Trophoblast cell (in vitro differentiated cells and primary cell): ENCODE measurements at regions not wholly inside any gene's neighbourhood (a gene's known extent, or its start where the extent isn't known, plus 50 kb on each side); places are given as distances from the start of the nearest gene placed in this dataset.

Experiments
- DNase-seq, 2 donors: peaks; one replicate each; pipeline ENCODE4 v3.0.0-alpha.2; 2016
- H2AFZ ChIP-seq: 2 replicates; pipeline ENCODE4 v1.6.1; 2013; ENCODE audit warnings: low read length, moderate library complexity, mild to moderate bottlenecking; ENCODE audit not compliant: insufficient read depth, poor library complexity
- H2AK5ac ChIP-seq: 2 replicates; pipeline ENCODE4 v1.6.1; 2013; ENCODE audit warnings: mild to moderate bottlenecking, low read length
- H2BK120ac ChIP-seq: 2 replicates; pipeline ENCODE4 v1.6.1; 2013; ENCODE audit warnings: low read length, mild to moderate bottlenecking, moderate library complexity; ENCODE audit not compliant: insufficient read depth, poor library complexity
- H2BK12ac ChIP-seq: 2 replicates; pipeline ENCODE4 v1.6.1; 2013; ENCODE audit warnings: mild to moderate bottlenecking, low read length, moderate library complexity
- H2BK5ac ChIP-seq: 2 replicates; pipeline ENCODE4 v1.6.1; 2013; ENCODE audit warnings: low read length, low read depth, moderate library complexity, mild to moderate bottlenecking; ENCODE audit not compliant: poor library complexity
- H3K14ac ChIP-seq: 2 replicates; pipeline ENCODE4 v1.6.1; 2013; ENCODE audit warnings: mild to moderate bottlenecking, low read length
- H3K18ac ChIP-seq: 2 replicates; pipeline ENCODE4 v1.6.1; 2013; ENCODE audit warnings: mild to moderate bottlenecking, low read length
- H3K23ac ChIP-seq: 2 replicates; pipeline ENCODE4 v1.6.1; 2013; ENCODE audit warnings: low read length
- H3K27ac ChIP-seq: 2 replicates; pipeline ENCODE4 v1.5.1; 2013; ENCODE audit warnings: low read depth, mild to moderate bottlenecking, inconsistent platforms, low read length, moderate library complexity
- H3K27me3 ChIP-seq: 2 replicates; pipeline ENCODE4 v1.6.1; 2013; ENCODE audit warnings: inconsistent platforms, mild to moderate bottlenecking, low read length, moderate library complexity; ENCODE audit not compliant: insufficient read depth
- H3K36me3 ChIP-seq, 2 experiments: 1 replicate in 1 of 2; 2 replicates in 1 of 2; pipeline ENCODE4 v1.6.1; 2013; ENCODE audit warnings: low read length in 2 of 2, mild to moderate bottlenecking in 2 of 2, moderate library complexity in 1 of 2; ENCODE audit not compliant: insufficient read depth in 2 of 2, control insufficient read depth in 1 of 2
- H3K4ac ChIP-seq: 2 replicates; pipeline ENCODE4 v1.6.1; 2013; ENCODE audit warnings: low read depth, mild to moderate bottlenecking, low read length, moderate library complexity
- H3K4me1 ChIP-seq, 2 experiments: 1 replicate in 1 of 2; 2 replicates in 1 of 2; pipeline ENCODE4 v1.6.1; 2013; ENCODE audit warnings: low read length in 2 of 2, mild to moderate bottlenecking in 2 of 2, moderate library complexity in 1 of 2; ENCODE audit not compliant: insufficient read depth in 2 of 2, control insufficient read depth in 1 of 2
- H3K4me2 ChIP-seq: 2 replicates; pipeline ENCODE4 v1.6.1; 2013; ENCODE audit warnings: inconsistent platforms, mild to moderate bottlenecking, low read length, moderate library complexity
- H3K4me3 ChIP-seq: 2 replicates; pipeline ENCODE4 v1.5.1; 2013; ENCODE audit warnings: mild to moderate bottlenecking, low read depth, low read length, inconsistent platforms
- H3K79me1 ChIP-seq: one replicate; pipeline ENCODE4 v1.6.1; 2013; ENCODE audit warnings: low read length
- H3K79me2 ChIP-seq: 2 replicates; pipeline ENCODE4 v1.6.1; 2013; ENCODE audit warnings: low read length, mild to moderate bottlenecking; ENCODE audit not compliant: control insufficient read depth, insufficient read depth, poor library complexity
- H3K9ac ChIP-seq: 2 replicates; pipeline ENCODE4 v1.6.1; 2013; ENCODE audit warnings: mild to moderate bottlenecking, low read length
- H3K9me3 ChIP-seq: 2 replicates; pipeline ENCODE4 v1.6.1; 2013; ENCODE audit warnings: low read depth, mild to moderate bottlenecking, control low read depth, inconsistent platforms, low read length; ENCODE audit not compliant: insufficient read depth
- H4K12ac ChIP-seq: 2 replicates; pipeline ENCODE4 v1.6.1; 2013; ENCODE audit warnings: low read depth, mild to moderate bottlenecking, low read length, moderate library complexity
- H4K8ac ChIP-seq: 2 replicates; pipeline ENCODE4 v1.6.1; 2013; ENCODE audit warnings: low read depth, mild to moderate bottlenecking, low read length, moderate library complexity
- H4K91ac ChIP-seq: one replicate; pipeline ENCODE4 v1.6.1; 2013; ENCODE audit warnings: low read depth, mild to moderate bottlenecking, low read length, moderate library complexity
- WGBS: extraction: QIAGEN DNeasy Blood & Tissue Kit; methylation state at CpG from one replicate; pipeline ENCODE4 v1.1.7; 2013; ENCODE audit warnings: missing lambda C conversion rate; ENCODE audit not compliant: insufficient read length, insufficient coverage; ENCODE audit errors: extremely low coverage; 5-methylcytosine and 5-hydroxymethylcytosine counted together

DNA sequence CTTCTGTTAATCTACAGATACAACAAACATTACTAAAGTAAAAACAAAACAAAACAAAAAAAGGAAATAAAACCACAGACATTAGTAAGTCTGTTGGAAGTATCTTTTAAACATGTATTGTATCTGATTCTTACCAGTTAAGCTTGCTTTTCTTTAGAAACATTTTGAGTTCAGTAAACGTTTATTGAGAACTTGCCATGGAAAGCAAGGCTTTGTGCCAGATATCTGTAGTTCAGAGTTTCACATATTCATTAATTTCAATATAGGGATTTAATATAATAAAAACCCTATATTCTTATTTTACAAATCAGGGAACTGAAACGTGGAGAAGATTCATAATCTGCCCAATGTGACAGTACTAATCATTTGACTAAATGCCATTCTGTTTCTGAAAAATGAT lies 1101.0 kb upstream of the GYPC start:
- Histone ChIP-seq H3K36me3 (no peaks in the 10 kb centered on the region), H3K9ac (no peak overlapping the region), H3K4me3 (no peak overlapping the region), H3K14ac (no peak overlapping the region), H2AK5ac (no peak overlapping the region), H2AFZ (no peak overlapping the region), H2BK120ac (no peak overlapping the region), H3K23ac (no peak overlapping the region), H4K8ac (no peak overlapping the region), H3K9me3 (no peaks in the 10 kb centered on the region), H3K27ac (no peak overlapping the region), H3K27me3 (no peaks in the 10 kb centered on the region), H3K18ac (no peak overlapping the region), H3K4me1 (peaks cover 3 to 4% of the 10 kb centered on the region in 2 experiments), H4K12ac (no peak overlapping the region), H3K4ac (no peak overlapping the region), H3K79me1 (no peaks in the 10 kb centered on the region), H3K4me2 (no peak overlapping the region), H2BK12ac (no peak overlapping the region), H4K91ac (no peak overlapping the region), H3K79me2 (no peaks in the 10 kb centered on the region), H2BK5ac (no peak overlapping the region)
- no peak for DNase-seq
- no CpG with 5 or more reads among the region's 2 CpGs for WGBS

DNA sequence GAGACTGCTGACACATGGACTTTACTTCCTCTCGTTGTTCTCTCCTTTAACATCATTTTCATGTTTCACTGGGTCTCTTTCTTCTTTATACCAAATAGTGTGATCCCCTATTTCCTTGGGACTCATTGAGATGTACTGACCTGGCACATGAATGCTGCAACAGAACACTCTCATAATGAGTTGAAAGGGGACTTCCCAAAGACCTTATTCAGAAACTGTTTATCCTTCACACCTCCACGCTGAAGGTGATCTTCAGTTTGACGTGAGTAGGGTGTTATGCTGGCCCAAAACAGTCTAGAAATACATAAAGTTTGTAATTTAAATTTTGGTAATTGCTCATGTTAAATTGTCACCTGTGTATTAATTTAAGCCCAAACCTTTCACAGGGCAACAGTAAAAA lies 1096.8 kb upstream of the GYPC start:
- Histone ChIP-seq H3K18ac (no peak overlapping the region), H3K14ac (no peak overlapping the region), H3K4me3 (no peak overlapping the region), H2BK12ac (no peak overlapping the region), H3K79me1 (no peaks in the 10 kb centered on the region), H4K12ac (no peak overlapping the region), H3K9me3 (no peaks in the 10 kb centered on the region), H3K27me3 (no peaks in the 10 kb centered on the region), H4K8ac (no peak overlapping the region), H3K79me2 (no peaks in the 10 kb centered on the region), H2AFZ (no peak overlapping the region), H3K9ac (no peak overlapping the region), H3K4me1 (peaks cover 3 to 4% of the 10 kb centered on the region in 2 experiments), H3K4ac (no peak overlapping the region), H2BK5ac (no peak overlapping the region), H2AK5ac (no peak overlapping the region), H3K36me3 (no peaks in the 10 kb centered on the region), H3K27ac (no peak overlapping the region), H3K23ac (no peak overlapping the region), H2BK120ac (no peak overlapping the region), H4K91ac (no peak overlapping the region), H3K4me2 (no peak overlapping the region)
- WGBS: no CpG with 5 or more reads among the region's 3 CpGs
- DNase-seq: no peak

DNA sequence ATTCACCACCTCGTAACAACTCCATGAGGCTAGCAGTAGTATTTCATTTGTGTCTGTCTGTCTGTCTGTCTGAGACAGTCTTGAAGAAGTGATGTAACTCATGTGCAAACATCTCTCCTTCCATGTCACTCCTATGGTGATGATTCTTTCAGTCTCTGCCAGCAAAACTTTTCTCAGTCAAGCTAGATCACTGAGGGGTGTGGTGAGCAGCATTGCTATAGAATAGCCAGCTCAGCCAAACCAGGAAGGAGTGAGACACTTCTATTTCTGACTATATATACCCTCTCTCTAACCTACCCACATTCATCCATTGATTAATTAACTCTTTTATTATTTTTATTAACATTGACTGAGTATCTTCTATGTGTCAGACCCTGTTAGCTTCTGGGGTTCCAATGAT lies 1095.1 kb upstream of the GYPC start:
- H3K27ac ChIP-seq: no peak overlapping the region
- H3K79me1 ChIP-seq: no peaks in the 10 kb centered on the region
- no peak overlapping the region for H4K8ac ChIP-seq
- no peak overlapping the region for H3K4me2 ChIP-seq
- H3K4me3 ChIP-seq: no peak overlapping the region
- no peak for DNase-seq
- H2BK120ac ChIP-seq: no peak overlapping the region
- WGBS: no CpG with 5 or more reads among the region's 1 CpG
- H2BK12ac ChIP-seq: no peak overlapping the region
- no peak overlapping the region for H3K9ac ChIP-seq
- H3K4me1 ChIP-seq: peaks cover 3 to 4% of the 10 kb centered on the region in 2 experiments
- no peaks in the 10 kb centered on the region for H3K79me2 ChIP-seq
- H4K91ac ChIP-seq: no peak overlapping the region
- H2AK5ac ChIP-seq: no peak overlapping the region
- no peak overlapping the region for H2AFZ ChIP-seq
- H2BK5ac ChIP-seq: no peak overlapping the region
- H3K36me3 ChIP-seq: no peaks in the 10 kb centered on the region
- H3K27me3 ChIP-seq: no peaks in the 10 kb centered on the region
- no peak overlapping the region for H3K18ac ChIP-seq
- H4K12ac ChIP-seq: no peak overlapping the region
- no peak overlapping the region for H3K4ac ChIP-seq
- no peaks in the 10 kb centered on the region for H3K9me3 ChIP-seq
- no peak overlapping the region for H3K23ac ChIP-seq
- no peak overlapping the region for H3K14ac ChIP-seq

DNA sequence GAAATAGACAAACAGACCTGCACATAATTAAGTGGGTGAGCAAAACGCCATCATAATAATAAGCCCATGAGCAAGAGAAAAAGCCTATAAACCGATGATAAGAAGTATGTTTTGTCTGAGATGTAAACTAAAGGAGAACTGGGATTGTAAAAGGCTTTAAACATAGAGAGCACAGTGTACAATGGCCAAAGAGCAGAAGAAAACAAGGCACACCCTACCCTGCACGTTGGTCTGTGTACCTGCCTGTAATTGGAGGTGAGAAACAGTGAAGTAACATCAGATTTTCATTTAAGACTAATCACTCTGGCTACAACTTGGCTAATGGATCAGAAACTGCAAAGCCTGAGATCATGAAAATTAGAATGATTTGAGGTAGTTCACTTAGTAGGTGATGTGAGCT lies 1094.7 kb upstream of the GYPC start:
- no peak overlapping the region for H3K23ac ChIP-seq
- DNase-seq: no peak

More for the DNA sequence above, 1094.7 kb upstream of the GYPC start:
- no peak overlapping the region for H3K27ac ChIP-seq
- H3K4me3 ChIP-seq: no peak overlapping the region
- H3K14ac ChIP-seq: no peak overlapping the region
- H3K4ac ChIP-seq: no peak overlapping the region
- no peak overlapping the region for H3K4me2 ChIP-seq
- H3K27me3 ChIP-seq: no peaks in the 10 kb centered on the region
- H3K9ac ChIP-seq: no peak overlapping the region
- no peak overlapping the region for H4K12ac ChIP-seq
- no peaks in the 10 kb centered on the region for H3K36me3 ChIP-seq
- H2BK120ac ChIP-seq: no peak overlapping the region
- no CpG with 5 or more reads among the region's 3 CpGs for WGBS
- H3K79me2 ChIP-seq: no peaks in the 10 kb centered on the region
- peaks cover 3 to 4% of the 10 kb centered on the region in 2 experiments for H3K4me1 ChIP-seq
- no peaks in the 10 kb centered on the region for H3K9me3 ChIP-seq
- H2BK12ac ChIP-seq: no peak overlapping the region
- no peak overlapping the region for H4K91ac ChIP-seq
- no peak overlapping the region for H2AK5ac ChIP-seq
- no peak overlapping the region for H2AFZ ChIP-seq
- no peak overlapping the region for H2BK5ac ChIP-seq
- no peaks in the 10 kb centered on the region for H3K79me1 ChIP-seq
- no peak overlapping the region for H4K8ac ChIP-seq
- H3K18ac ChIP-seq: no peak overlapping the region
